ENCODE measurements at regions not wholly inside any gene's neighbourhood (a gene's known extent, or its start where the extent isn't known, plus 50 kb on each side); places are given as distances from the start of the nearest gene placed in this dataset.

GRCh38 chr2:220272656-220273055, 645.2 kb downstream of the SLC4A3 start:
- Histone ChIP-seq H3K79me2 (ENCODE audit: insufficient read depth, low read length) (no peaks in the 10 kb centered on the region), H3K4me2 (ENCODE audit: low read length) (no peak overlapping the region), H3K9me2 (ENCODE audit: low read depth, low read length) (no peaks in the 10 kb centered on the region), H2AFZ (ENCODE audit: low read length) (no peak overlapping the region), H3F3A (ENCODE audit: insufficient read depth, low read length) (no peaks in the 10 kb centered on the region), H3K9ac (ENCODE audit: low read length) (no peak overlapping the region), H4K20me1 (ENCODE audit: insufficient read depth, low read length) (no peaks in the 10 kb centered on the region), H3K27ac (ENCODE audit: low read depth, low read length, poor library complexity, severe bottlenecking) (no peak overlapping the region), H3K4me1 (ENCODE audit: insufficient read depth, low read length, severe bottlenecking) (no peaks in the 10 kb centered on the region), H3K27me3 (ENCODE audit: insufficient read depth, low read length) (no peaks in the 10 kb centered on the region), H3K9me3 (ENCODE audit: low read length) (no peaks in the 10 kb centered on the region), H3K36me3 (ENCODE audit: insufficient read depth, low read length) (no peaks in the 10 kb centered on the region), H3K4me3 (ENCODE audit: low read depth, low read length, poor library complexity, severe bottlenecking) (no peak overlapping the region)
- no peak for TF ChIP-seq CTCF (IDR thresholded peaks at IDR 0.05; ENCODE audit: low read length)
- TF ChIP-seq EZH2 (IDR thresholded peaks at IDR 0.05; ENCODE audit: borderline replicate concordance, low read length) = no peak

- Histone ChIP-seq H3K4me1 (ENCODE audit: insufficient read depth, low read length, severe bottlenecking) (no peaks in the 10 kb centered on the region), H3K9me2 (ENCODE audit: low read depth, low read length) (no peaks in the 10 kb centered on the region), H2AFZ (ENCODE audit: low read length) (no peak overlapping the region), H3K27ac (ENCODE audit: low read depth, low read length, poor library complexity, severe bottlenecking) (no peak overlapping the region), H3K4me3 (ENCODE audit: low read depth, low read length, poor library complexity, severe bottlenecking) (no peak overlapping the region), H3K36me3 (ENCODE audit: insufficient read depth, low read length) (no peaks in the 10 kb centered on the region), H3F3A (ENCODE audit: insufficient read depth, low read length) (no peaks in the 10 kb centered on the region), H3K9ac (ENCODE audit: low read length) (no peak overlapping the region), H3K79me2 (ENCODE audit: insufficient read depth, low read length) (no peaks in the 10 kb centered on the region), H3K27me3 (ENCODE audit: insufficient read depth, low read length) (no peaks in the 10 kb centered on the region), H3K4me2 (ENCODE audit: low read length) (no peak overlapping the region), H3K9me3 (ENCODE audit: low read length) (no peaks in the 10 kb centered on the region), H4K20me1 (ENCODE audit: insufficient read depth, low read length) (no peaks in the 10 kb centered on the region)
- TF ChIP-seq CTCF (IDR thresholded peaks at IDR 0.05; ENCODE audit: low read length) (no peak), EZH2 (IDR thresholded peaks at IDR 0.05; ENCODE audit: borderline replicate concordance, low read length) (no peak)
Measured at GRCh38 chr2:220273082-220273481, 645.7 kb downstream of the SLC4A3 start.

- Histone ChIP-seq H3K27ac (ENCODE audit: low read depth, low read length, poor library complexity, severe bottlenecking) (no peak overlapping the region), H3F3A (ENCODE audit: insufficient read depth, low read length) (no peaks in the 10 kb centered on the region)
Measured at GRCh38 chr2:220275454-220275853, 648.0 kb downstream of the SLC4A3 start.

More at GRCh38 chr2:220275454-220275853, 648.0 kb downstream of the SLC4A3 start:
- Histone ChIP-seq H3K4me3 (ENCODE audit: low read depth, low read length, poor library complexity, severe bottlenecking) (no peak overlapping the region), H3K4me1 (ENCODE audit: insufficient read depth, low read length, severe bottlenecking) (no peaks in the 10 kb centered on the region), H3K9ac (ENCODE audit: low read length) (no peak overlapping the region), H3K9me2 (ENCODE audit: low read depth, low read length) (no peaks in the 10 kb centered on the region), H2AFZ (ENCODE audit: low read length) (no peak overlapping the region), H3K9me3 (ENCODE audit: low read length) (no peaks in the 10 kb centered on the region), H3K27me3 (ENCODE audit: insufficient read depth, low read length) (no peaks in the 10 kb centered on the region), H3K4me2 (ENCODE audit: low read length) (no peak overlapping the region), H3K79me2 (ENCODE audit: insufficient read depth, low read length) (no peaks in the 10 kb centered on the region), H3K36me3 (ENCODE audit: insufficient read depth, low read length) (no peaks in the 10 kb centered on the region), H4K20me1 (ENCODE audit: insufficient read depth, low read length) (no peaks in the 10 kb centered on the region)
- TF ChIP-seq CTCF (IDR thresholded peaks at IDR 0.05; ENCODE audit: low read length) (no peak), EZH2 (IDR thresholded peaks at IDR 0.05; ENCODE audit: borderline replicate concordance, low read length) (no peak)

Data from OCI-LY1 (cell line).